ENCODE measurements at regions not wholly inside any gene's neighbourhood (a gene's known extent, or its start where the extent isn't known, plus 50 kb on each side); places are given as distances from the start of the nearest gene placed in this dataset.

- no peaks in the 10 kb centered on the region for H3K79me2 ChIP-seq (ENCODE audit: control insufficient read depth, insufficient read depth, low read length)
- ATAC-seq (no peak), DNase-seq (ENCODE audit: low read depth, low spot score) (no peak), FAIRE-seq (no peak)
- 29% methylated on average over 3 of the region's 3 CpGs for WGBS (ENCODE audit: insufficient coverage, insufficient replicate concordance, low lambda C conversion rate, missing lambda C conversion rate)
- ChIA-PET SMC1A (ENCODE audit: uncharacterized antibody, unreplicated experiment) (no interaction called here), CTCF (no interaction called here), RAD21 (ENCODE audit: unreplicated experiment) (no interaction called here), POLR2A (no interaction called here)
- intact Hi-C loops (cut with micrococcal nuclease; ENCODE audit: unreplicated experiment) (no loop called here), in situ Hi-C loops (cut with MboI) (no loop called here)
- H3K4me2 ChIP-seq (ENCODE audit: control insufficient read depth, insufficient read depth) = no peak overlapping the region
- no peaks in the 10 kb centered on the region for H3K4me1 ChIP-seq (ENCODE audit: control insufficient read depth, insufficient read depth, low read length)
- no TSS peak for BruUV-seq (replicated peaks)
- no peak overlapping the region for H3K27ac ChIP-seq (ENCODE audit: control insufficient read depth, insufficient read depth)
- no peaks in the 10 kb centered on the region for H3K9me3 ChIP-seq (replicated peaks; ENCODE audit: control insufficient read depth, insufficient read depth, low read length)
- H3K9ac ChIP-seq (ENCODE audit: control insufficient read depth, insufficient read depth, low read length) = no peak overlapping the region
- H3K4me3 ChIP-seq = no peak overlapping the region
- no peaks in the 10 kb centered on the region for H3K36me3 ChIP-seq (ENCODE audit: control insufficient read depth in 2 of 2, insufficient read depth in 2 of 2, low read length in 1 of 2)
- no peak overlapping the region for H2AFZ ChIP-seq (ENCODE audit: control insufficient read depth, low read depth, low read length)
- H4K20me1 ChIP-seq (ENCODE audit: control insufficient read depth, insufficient read depth) = no peaks in the 10 kb centered on the region
- H3K27me3 ChIP-seq (replicated peaks in 1 of 2; ENCODE audit: control insufficient read depth in 2 of 2, insufficient read depth in 2 of 2, low read length in 1 of 2) = no peaks in the 10 kb centered on the region
- TF ChIP-seq SIN3A (IDR thresholded peaks at IDR 0.05; ENCODE audit: low read depth, low read length) (no peak), USF2 (IDR thresholded peaks at IDR 0.05; ENCODE audit: borderline replicate concordance, low read depth, low read length) (no peak), SP1 (IDR thresholded peaks at IDR 0.05; ENCODE audit: low read depth, low read length) (no peak), ZNF622 (IDR thresholded peaks at IDR 0.05) (no peak), CHD1 (IDR thresholded peaks at IDR 0.05; ENCODE audit: low read depth, low read length) (no peak), RAD51 (IDR thresholded peaks at IDR 0.05) (no peak), EZH2 (IDR thresholded peaks at IDR 0.05; ENCODE audit: borderline replicate concordance, control insufficient read depth, low read depth, low read length) (no peak), E4F1 (IDR thresholded peaks at IDR 0.05; ENCODE audit: borderline replicate concordance, partially characterized antibody) (no peak), ZNF274 (IDR thresholded peaks at IDR 0.05; ENCODE audit: insufficient read depth, insufficient read length) (no peak)
- TF ChIP-seq, protein P1, sequence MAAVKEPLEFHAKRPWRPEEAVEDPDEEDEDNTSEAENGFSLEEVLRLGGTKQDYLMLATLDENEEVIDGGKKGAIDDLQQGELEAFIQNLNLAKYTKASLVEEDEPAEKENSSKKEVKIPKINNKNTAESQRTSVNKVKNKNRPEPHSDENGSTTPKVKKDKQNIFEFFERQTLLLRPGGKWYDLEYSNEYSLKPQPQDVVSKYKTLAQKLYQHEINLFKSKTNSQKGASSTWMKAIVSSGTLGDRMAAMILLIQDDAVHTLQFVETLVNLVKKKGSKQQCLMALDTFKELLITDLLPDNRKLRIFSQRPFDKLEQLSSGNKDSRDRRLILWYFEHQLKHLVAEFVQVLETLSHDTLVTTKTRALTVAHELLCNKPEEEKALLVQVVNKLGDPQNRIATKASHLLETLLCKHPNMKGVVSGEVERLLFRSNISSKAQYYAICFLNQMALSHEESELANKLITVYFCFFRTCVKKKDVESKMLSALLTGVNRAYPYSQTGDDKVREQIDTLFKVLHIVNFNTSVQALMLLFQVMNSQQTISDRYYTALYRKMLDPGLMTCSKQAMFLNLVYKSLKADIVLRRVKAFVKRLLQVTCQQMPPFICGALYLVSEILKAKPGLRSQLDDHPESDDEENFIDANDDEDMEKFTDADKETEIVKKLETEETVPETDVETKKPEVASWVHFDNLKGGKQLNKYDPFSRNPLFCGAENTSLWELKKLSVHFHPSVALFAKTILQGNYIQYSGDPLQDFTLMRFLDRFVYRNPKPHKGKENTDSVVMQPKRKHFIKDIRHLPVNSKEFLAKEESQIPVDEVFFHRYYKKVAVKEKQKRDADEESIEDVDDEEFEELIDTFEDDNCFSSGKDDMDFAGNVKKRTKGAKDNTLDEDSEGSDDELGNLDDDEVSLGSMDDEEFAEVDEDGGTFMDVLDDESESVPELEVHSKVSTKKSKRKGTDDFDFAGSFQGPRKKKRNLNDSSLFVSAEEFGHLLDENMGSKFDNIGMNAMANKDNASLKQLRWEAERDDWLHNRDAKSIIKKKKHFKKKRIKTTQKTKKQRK (IDR thresholded peaks at IDR 0.05; ENCODE audit: low read depth, low read length) = no peak
- TF ChIP-seq, protein P2, sequence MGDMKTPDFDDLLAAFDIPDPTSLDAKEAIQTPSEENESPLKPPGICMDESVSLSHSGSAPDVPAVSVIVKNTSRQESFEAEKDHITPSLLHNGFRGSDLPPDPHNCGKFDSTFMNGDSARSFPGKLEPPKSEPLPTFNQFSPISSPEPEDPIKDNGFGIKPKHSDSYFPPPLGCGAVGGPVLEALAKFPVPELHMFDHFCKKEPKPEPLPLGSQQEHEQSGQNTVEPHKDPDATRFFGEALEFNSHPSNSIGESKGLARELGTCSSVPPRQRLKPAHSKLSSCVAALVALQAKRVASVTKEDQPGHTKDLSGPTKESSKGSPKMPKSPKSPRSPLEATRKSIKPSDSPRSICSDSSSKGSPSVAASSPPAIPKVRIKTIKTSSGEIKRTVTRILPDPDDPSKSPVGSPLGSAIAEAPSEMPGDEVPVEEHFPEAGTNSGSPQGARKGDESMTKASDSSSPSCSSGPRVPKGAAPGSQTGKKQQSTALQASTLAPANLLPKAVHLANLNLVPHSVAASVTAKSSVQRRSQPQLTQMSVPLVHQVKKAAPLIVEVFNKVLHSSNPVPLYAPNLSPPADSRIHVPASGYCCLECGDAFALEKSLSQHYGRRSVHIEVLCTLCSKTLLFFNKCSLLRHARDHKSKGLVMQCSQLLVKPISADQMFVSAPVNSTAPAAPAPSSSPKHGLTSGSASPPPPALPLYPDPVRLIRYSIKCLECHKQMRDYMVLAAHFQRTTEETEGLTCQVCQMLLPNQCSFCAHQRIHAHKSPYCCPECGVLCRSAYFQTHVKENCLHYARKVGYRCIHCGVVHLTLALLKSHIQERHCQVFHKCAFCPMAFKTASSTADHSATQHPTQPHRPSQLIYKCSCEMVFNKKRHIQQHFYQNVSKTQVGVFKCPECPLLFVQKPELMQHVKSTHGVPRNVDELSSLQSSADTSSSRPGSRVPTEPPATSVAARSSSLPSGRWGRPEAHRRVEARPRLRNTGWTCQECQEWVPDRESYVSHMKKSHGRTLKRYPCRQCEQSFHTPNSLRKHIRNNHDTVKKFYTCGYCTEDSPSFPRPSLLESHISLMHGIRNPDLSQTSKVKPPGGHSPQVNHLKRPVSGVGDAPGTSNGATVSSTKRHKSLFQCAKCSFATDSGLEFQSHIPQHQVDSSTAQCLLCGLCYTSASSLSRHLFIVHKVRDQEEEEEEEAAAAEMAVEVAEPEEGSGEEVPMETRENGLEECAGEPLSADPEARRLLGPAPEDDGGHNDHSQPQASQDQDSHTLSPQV (IDR thresholded peaks at IDR 0.05) = no peak
Observed at GRCh38 chr13:68160466-68160865, 930.3 kb upstream of the PCDH9 start.
